Peyer's patch (tissue), 4 donors: ENCODE measurements at regions not wholly inside any gene's neighbourhood (a gene's known extent, or its start where the extent isn't known, plus 50 kb on each side); places are given as distances from the start of the nearest gene placed in this dataset.

Source experiments
- CTCF ChIP-seq, 6 experiments: fragments of 450-650 bp in 4 of 6; fragments of 200-600 bp in 2 of 6; sonication (generic) in 1 of 6; IDR thresholded peaks; one replicate each; pipeline ENCODE4 v1.5.1; 2017 to 2019; ENCODE audit warnings: antibody characterized with exemption in 6 of 6, mild to moderate bottlenecking in 3 of 6, moderate library complexity in 1 of 6
- POLR2A ChIP-seq, 2 donors: fragments of 450-650 bp; IDR thresholded peaks; one replicate each; pipeline ENCODE4 v1.5.1; 2017; ENCODE audit warnings: antibody characterized with exemption in 2 of 2, mild to moderate bottlenecking in 2 of 2, moderate library complexity in 2 of 2

GRCh38 chrX:43456906-43457305 is 199.2 kb upstream of the MAOA start:
- TF ChIP-seq POLR2A (IDR thresholded peaks at IDR 0.05), result no peak
- no peak for TF ChIP-seq CTCF (IDR thresholded peaks at IDR 0.05)
